D721Med (cell line): ENCODE measurements at regions not wholly inside any gene's neighbourhood (a gene's known extent, or its start where the extent isn't known, plus 50 kb on each side); places are given as distances from the start of the nearest gene placed in this dataset.

Experiments
- DNase-seq: peaks from one replicate; pipeline ENCODE4 v3.0.0; 2011; ENCODE audit warnings: low spot score; ENCODE audit not compliant: insufficient read length
- FAIRE-seq: peaks from 2 replicates; lab custom pipeline; 2011; peaks lifted over from hg19 to GRCh38; lab: Jason Lieb, UNC
- TF ChIP-seq, protein P1 (sequence below): IDR thresholded peaks from 2 replicates; pipeline ENCODE4 v1.5.1; 2012; ENCODE audit warnings: mild to moderate bottlenecking, control low read depth; ENCODE audit not compliant: insufficient read depth; ENCODE audit errors: missing control alignments

GRCh38 chr3:170799009-170799408, 71.0 kb downstream of the RPL22L1 start:
- FAIRE-seq = no peak
- no peak for DNase-seq
- TF ChIP-seq, protein P1, sequence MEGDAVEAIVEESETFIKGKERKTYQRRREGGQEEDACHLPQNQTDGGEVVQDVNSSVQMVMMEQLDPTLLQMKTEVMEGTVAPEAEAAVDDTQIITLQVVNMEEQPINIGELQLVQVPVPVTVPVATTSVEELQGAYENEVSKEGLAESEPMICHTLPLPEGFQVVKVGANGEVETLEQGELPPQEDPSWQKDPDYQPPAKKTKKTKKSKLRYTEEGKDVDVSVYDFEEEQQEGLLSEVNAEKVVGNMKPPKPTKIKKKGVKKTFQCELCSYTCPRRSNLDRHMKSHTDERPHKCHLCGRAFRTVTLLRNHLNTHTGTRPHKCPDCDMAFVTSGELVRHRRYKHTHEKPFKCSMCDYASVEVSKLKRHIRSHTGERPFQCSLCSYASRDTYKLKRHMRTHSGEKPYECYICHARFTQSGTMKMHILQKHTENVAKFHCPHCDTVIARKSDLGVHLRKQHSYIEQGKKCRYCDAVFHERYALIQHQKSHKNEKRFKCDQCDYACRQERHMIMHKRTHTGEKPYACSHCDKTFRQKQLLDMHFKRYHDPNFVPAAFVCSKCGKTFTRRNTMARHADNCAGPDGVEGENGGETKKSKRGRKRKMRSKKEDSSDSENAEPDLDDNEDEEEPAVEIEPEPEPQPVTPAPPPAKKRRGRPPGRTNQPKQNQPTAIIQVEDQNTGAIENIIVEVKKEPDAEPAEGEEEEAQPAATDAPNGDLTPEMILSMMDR = no peak

DNA sequence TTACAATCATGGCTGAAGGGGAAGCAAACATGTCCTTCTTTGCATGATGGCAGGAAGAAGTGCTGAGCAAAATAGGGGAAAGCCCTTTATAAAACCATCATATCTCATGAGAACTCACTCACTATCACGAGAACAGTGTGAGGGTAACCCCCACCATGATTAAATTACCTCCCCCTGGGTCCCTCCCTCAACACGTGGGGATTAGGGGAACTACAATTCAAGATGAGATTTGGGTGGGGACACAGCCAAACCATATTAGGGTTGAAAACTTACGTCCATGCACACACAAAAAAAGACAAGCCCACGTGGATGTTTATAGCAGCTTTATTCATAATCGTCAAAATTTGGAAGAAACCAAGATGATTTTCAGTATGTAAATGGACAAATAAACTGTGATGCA, 72.3 kb downstream of the RPL22L1 start:
- no peak for FAIRE-seq
- no peak for DNase-seq
- TF ChIP-seq, protein P1 = no peak

- FAIRE-seq (no peak), DNase-seq (no peak)
- TF ChIP-seq, protein P1 = no peak
These were observed 77.5 kb downstream of the RPL22L1 start for GRCh38 chr3:170792471-170792870.

GRCh38 chr3:170790647-170791046, 79.3 kb downstream of the RPL22L1 start:
- FAIRE-seq (no peak), DNase-seq (no peak)

DNA sequence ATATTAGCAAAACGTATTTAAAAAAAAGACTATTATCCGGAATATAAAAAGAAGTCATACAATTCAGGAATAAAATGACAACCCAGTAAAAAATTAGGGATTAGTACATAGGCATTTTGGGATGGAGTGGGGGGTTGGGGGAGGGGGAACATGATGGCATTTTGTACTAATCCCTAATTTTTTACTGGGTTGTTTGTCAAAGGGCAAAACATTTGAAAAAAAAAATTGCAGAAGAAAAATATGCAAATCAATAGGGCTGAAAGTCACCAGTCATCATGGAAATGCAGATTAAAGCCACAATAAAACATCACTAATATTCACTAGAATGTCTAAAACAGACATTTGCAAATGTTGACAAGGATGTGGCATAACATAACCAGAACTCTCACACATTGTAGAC, 82.5 kb downstream of the RPL22L1 start:
- TF ChIP-seq, protein P1 = no peak
- FAIRE-seq (no peak), DNase-seq (no peak)

More at GRCh38 chr3:170790647-170791046, 79.3 kb downstream of the RPL22L1 start:
- TF ChIP-seq, protein P1 = no peak

- FAIRE-seq (no peak), DNase-seq (no peak)
- TF ChIP-seq, protein P1 = no peak
These were observed 84.5 kb downstream of the RPL22L1 start for GRCh38 chr3:170785454-170785853.

DNA sequence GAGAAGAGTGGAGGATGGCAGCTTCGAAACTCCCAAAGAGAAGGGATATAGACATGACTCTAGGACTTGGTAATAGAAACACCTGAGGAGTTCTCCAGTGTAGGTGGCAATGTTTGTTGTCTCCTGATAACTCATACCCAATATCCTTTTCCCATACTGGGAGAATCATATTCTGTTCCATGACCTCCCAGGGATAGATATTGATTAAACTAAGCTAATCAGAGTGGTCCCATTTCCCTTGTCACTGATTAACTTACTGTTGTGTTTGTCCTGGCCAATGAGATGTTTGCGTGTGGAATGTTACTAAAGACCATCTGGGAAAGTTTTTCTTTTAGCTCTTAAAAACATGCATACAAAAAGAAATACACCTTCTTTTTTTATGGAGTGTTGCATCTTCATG, 85.6 kb downstream of the RPL22L1 start:
- TF ChIP-seq, protein P1 = no peak
- FAIRE-seq = no peak
- no peak for DNase-seq
